B cell (primary cell): ENCODE measurements at regions not wholly inside any gene's neighbourhood (a gene's known extent, or its start where the extent isn't known, plus 50 kb on each side); places are given as distances from the start of the nearest gene placed in this dataset.

Source experiments
- CTCF ChIP-seq: fragments of 200-600 bp; IDR thresholded peaks from one replicate; pipeline ENCODE4 v1.8.0; 2022; ENCODE audit warnings: antibody characterized with exemption, mild to moderate bottlenecking
- EZH2 ChIP-seq: IDR thresholded peaks from 2 replicates; pipeline ENCODE4 v1.6.1; 2012; ENCODE audit warnings: borderline replicate concordance, low read depth, mild to moderate bottlenecking, moderate library complexity, low read length; ENCODE audit not compliant: insufficient read depth, poor library complexity, severe bottlenecking

GRCh38 chr4:57444671-57445070, 334.5 kb upstream of the IGFBP7 start:
- TF ChIP-seq CTCF (no peak), EZH2 (no peak)
